Heart right ventricle (tissue), 16 donors: ENCODE measurements at regions not wholly inside any gene's neighbourhood (a gene's known extent, or its start where the extent isn't known, plus 50 kb on each side); places are given as distances from the start of the nearest gene placed in this dataset.

ENCODE experiments used
- ATAC-seq, 8 donors: fragments of 200-7000 bp; cut with Tn5 transposase; one replicate each; pipeline ENCODE4 v1.9.1; 2020; ENCODE audit warnings: mild to moderate bottlenecking in 8 of 8, moderate library complexity in 8 of 8, moderate number of reproducible peaks in 1 of 8
- DNase-seq, 2 donors: peaks; one replicate each; pipeline ENCODE4 v3.0.0-alpha.2; 2020
- H3K27ac ChIP-seq, 10 donors: fragments of 200-600 bp; sonication (generic) in 2 of 10; one replicate each; pipeline versions ENCODE4 v1.5.0 to v1.8.0; 2020 to 2022; ENCODE audit warnings: mild to moderate bottlenecking in 3 of 10
- H3K27me3 ChIP-seq, 7 donors: fragments of 200-600 bp; one replicate each; pipeline ENCODE4 v1.8.0; 2021 to 2022; ENCODE audit warnings: mild to moderate bottlenecking in 2 of 7
- H3K36me3 ChIP-seq, 9 donors: fragments of 200-600 bp; sonication (generic) in 1 of 9; one replicate each; pipeline versions ENCODE4 v1.5.0 to v1.8.0; 2020 to 2022; ENCODE audit warnings: mild to moderate bottlenecking in 2 of 9
- H3K4me1 ChIP-seq, 9 donors: fragments of 200-600 bp; sonication (generic) in 1 of 9; one replicate each; pipeline versions ENCODE4 v1.5.0 to v1.8.0; 2020 to 2022; ENCODE audit warnings: mild to moderate bottlenecking in 4 of 9
- H3K4me3 ChIP-seq, 10 donors: fragments of 200-600 bp; sonication (generic) in 2 of 10; one replicate each; pipeline versions ENCODE4 v1.5.0 to v1.8.0; 2020 to 2022; ENCODE audit warnings: mild to moderate bottlenecking in 7 of 10, moderate library complexity in 2 of 10
- H3K9me3 ChIP-seq, 11 donors: fragments of 200-600 bp in 10 of 11; sonication (generic) in 2 of 11; one replicate each; pipeline versions ENCODE4 v1.5.0 to v1.8.0; 2013 to 2022; ENCODE audit warnings: mild to moderate bottlenecking in 2 of 11, control low read depth in 1 of 11, moderate library complexity in 1 of 11
- CTCF ChIP-seq, 9 donors: fragments of 200-600 bp; sonication (generic) in 2 of 9; IDR thresholded peaks; one replicate each; pipeline versions ENCODE4 v1.5.0 to v1.8.0; 2021 to 2022; ENCODE audit warnings: antibody characterized with exemption in 9 of 9, mild to moderate bottlenecking in 5 of 9, moderate library complexity in 1 of 9
- WGBS, 2 donors: extraction: QIAGEN DNeasy Blood & Tissue Kit; methylation state at CpG; one replicate each; pipeline ENCODE4 v1.1.7; 2013; ENCODE audit warnings: inconsistent platforms in 1 of 2; 5-methylcytosine and 5-hydroxymethylcytosine counted together
- intact Hi-C, 10 donors: fragments of 100-400 bp; cut with DNase I; formaldehyde crosslinking; loops; one replicate each; pipeline versions ENCODE4 v1.11.1 to v1.14.2; 2022
- donor health status: Arrhythmogenic right ventricular cardiomyopathy.
- donor health status: ischemic (EF 13 %, LVEDD 7.1; RV severe dilation, severe dysfunction).
- donor health status: healthy with polysubstance abuse.
- donor health status: DM: no; HTN: yes; CAD: no.
- donor health status: DM: no; HTN: no; CAD: no.
- donor health status: ischemic (EF 25% LVEDD 6.9; RV normal size, moderate dysfunction).
- donor health status: ischemic (EF 25% LVEDD 5.7; RV mildly dilated, moderate dysfunction).
- donor health status: healthy.
- donor health status: DM: yes; HTN: yes; CAD: no.
- donor health status: Ischemic cardiomyopathy.
- donor health status: ischemic (EF 35%, LVEDD 5.7; RV mildly dilated, moderate dysfunction).
- donor health status: nonischemic (EF 11% LVEDD 7.7; RV severe dilation, severe dysfunction).
- donor health status: DM: yes; HTN: yes; CAD: no.
- donor health status: PGD.
- donor health status: ischemic (EF 29% LVEDD 5.4; RV normal size, mild dysfunction).
- donor health status: nonischemic (EF 23%, LVEDD 6.1; RV moderate dilation, normal function).

GRCh38 chrX:16018291-16018690, 105.1 kb upstream of the GRPR start:
- intact Hi-C loops: no loop called here
- H3K4me1 ChIP-seq: no peaks in the 10 kb centered on the region
- peaks cover 0 to 59% (median 0%) of the 10 kb centered on the region in 7 donors for H3K27me3 ChIP-seq
- ATAC-seq: no peak
- H3K27ac ChIP-seq: no peak overlapping the region
- no peaks in the 10 kb centered on the region for H3K9me3 ChIP-seq
- no peaks in the 10 kb centered on the region for H3K36me3 ChIP-seq
- no peak for TF ChIP-seq CTCF (IDR thresholded peaks at IDR 0.05)
- DNase-seq: no peak
- no peak overlapping the region for H3K4me3 ChIP-seq

- H3K9me3 ChIP-seq: no peaks in the 10 kb centered on the region
- no peak for TF ChIP-seq CTCF (IDR thresholded peaks at IDR 0.05)
- no peak overlapping the region for H3K27ac ChIP-seq
- peaks cover 0 to 71% (median 0%) of the 10 kb centered on the region in 7 donors for H3K27me3 ChIP-seq
- no peaks in the 10 kb centered on the region for H3K36me3 ChIP-seq
- H3K4me3 ChIP-seq: no peak overlapping the region
- intact Hi-C loops: no loop called here
- ATAC-seq (no peak), DNase-seq (no peak)
- H3K4me1 ChIP-seq: no peaks in the 10 kb centered on the region
Observed at GRCh38 chrX:16014171-16014570, 109.2 kb upstream of the GRPR start.

GRCh38 chrX:16012250-16012649, 111.1 kb upstream of the GRPR start:
- 92 to 100% methylated on average over 1 of the region's 1 CpG for WGBS, 2 donors
- intact Hi-C loops: no loop called here
- Histone ChIP-seq H3K4me3 (no peak overlapping the region), H3K27me3 (peaks cover 0 to 70% (median 0%) of the 10 kb centered on the region in 7 donors), H3K27ac (no peak overlapping the region), H3K9me3 (no peaks in the 10 kb centered on the region), H3K4me1 (no peaks in the 10 kb centered on the region), H3K36me3 (no peaks in the 10 kb centered on the region)
- ATAC-seq (no peak), DNase-seq (no peak)
- TF ChIP-seq CTCF (IDR thresholded peaks at IDR 0.05): no peak

- WGBS, 2 donors: 56 to 64% methylated on average over 2 of the region's 2 CpGs
- no peak for TF ChIP-seq CTCF (IDR thresholded peaks at IDR 0.05)
- peaks cover 0 to 58% (median 0%) of the 10 kb centered on the region in 7 donors for H3K27me3 ChIP-seq
- H3K9me3 ChIP-seq: peaks cover 0 to 4% (median 0%) of the 10 kb centered on the region in 11 donors
- H3K27ac ChIP-seq: no peak overlapping the region
- no peak overlapping the region for H3K4me3 ChIP-seq
- no peak for DNase-seq
- ATAC-seq: no peak
- no peaks in the 10 kb centered on the region for H3K36me3 ChIP-seq
- intact Hi-C loops: no loop called here
- H3K4me1 ChIP-seq: no peaks in the 10 kb centered on the region
Observed at GRCh38 chrX:16005917-16006316, 117.4 kb upstream of the GRPR start.

- no peak overlapping the region for H3K27ac ChIP-seq
- no peak for ATAC-seq
- no peak for DNase-seq
- intact Hi-C loops: no loop called here
- H3K27me3 ChIP-seq: peaks cover 0 to 47% (median 0%) of the 10 kb centered on the region in 7 donors
- H3K4me3 ChIP-seq: no peak overlapping the region
- TF ChIP-seq CTCF (IDR thresholded peaks at IDR 0.05): no peak
- WGBS, 2 donors: 34 to 39% methylated on average over 1 of the region's 1 CpG
- no peaks in the 10 kb centered on the region for H3K4me1 ChIP-seq
- H3K9me3 ChIP-seq: peaks cover 0 to 5% (median 0%) of the 10 kb centered on the region in 11 donors
- no peaks in the 10 kb centered on the region for H3K36me3 ChIP-seq
Observed at GRCh38 chrX:16002185-16002584, 121.2 kb upstream of the GRPR start.
